ENCODE measurements at regions not wholly inside any gene's neighbourhood (a gene's known extent, or its start where the extent isn't known, plus 50 kb on each side); places are given as distances from the start of the nearest gene placed in this dataset.

GRCh38 chr1:50358962-50359361 lies 64.3 kb downstream of the DMRTA2 start:
- no peak for DNase-seq

- DNase-seq = no peak
Observed at GRCh38 chr1:50357186-50357585, 66.1 kb downstream of the DMRTA2 start.

GRCh38 chr1:50354813-50355212 lies 68.4 kb downstream of the DMRTA2 start:
- DNase-seq = no peak

GRCh38 chr1:50352428-50352827 lies 70.8 kb downstream of the DMRTA2 start:
- no peak for DNase-seq

- no peak for DNase-seq
Observed at GRCh38 chr1:50350868-50351267, 72.4 kb downstream of the DMRTA2 start.

- no peak for DNase-seq
Observed at GRCh38 chr1:50350421-50350820, 72.8 kb downstream of the DMRTA2 start.

- DNase-seq = no peak
Observed at GRCh38 chr1:50349242-50349565, 74.0 kb downstream of the DMRTA2 start.

- peak; percentile 25 for DNase-seq
Observed at GRCh38 chr1:50348449-50349241, 74.6 kb downstream of the DMRTA2 start.

GRCh38 chr1:50347933-50348332 lies 75.3 kb downstream of the DMRTA2 start:
- DNase-seq = no peak

GRCh38 chr1:50346621-50347020 lies 76.6 kb downstream of the DMRTA2 start:
- DNase-seq = no peak

GRCh38 chr1:50343323-50343722 lies 79.9 kb downstream of the DMRTA2 start:
- no peak for DNase-seq

GRCh38 chr1:50342525-50342924 lies 80.7 kb downstream of the DMRTA2 start:
- DNase-seq = no peak

- DNase-seq = no peak
Observed at GRCh38 chr1:50335036-50335435, 88.2 kb downstream of the DMRTA2 start.

GRCh38 chr1:50333595-50333974 lies 89.7 kb downstream of the DMRTA2 start:
- peak; percentile 11 for DNase-seq

- peak; percentile 7 for DNase-seq
Observed at GRCh38 chr1:50332941-50333594, 90.2 kb downstream of the DMRTA2 start.

- no peak for DNase-seq
Observed at GRCh38 chr1:50329332-50329932, 93.8 kb downstream of the DMRTA2 start.

- no peak for DNase-seq
Observed at GRCh38 chr1:50328552-50328951, 94.7 kb downstream of the DMRTA2 start.

GRCh38 chr1:50326026-50326425 lies 97.2 kb downstream of the DMRTA2 start:
- no peak for DNase-seq

GRCh38 chr1:50322579-50322978 lies 100.7 kb downstream of the DMRTA2 start:
- DNase-seq = no peak

- DNase-seq = no peak
Observed at GRCh38 chr1:50318428-50318827, 104.8 kb downstream of the DMRTA2 start.

- DNase-seq = no peak
Observed at GRCh38 chr1:50308878-50309277, 114.4 kb downstream of the DMRTA2 start.

GRCh38 chr1:50305808-50306207 lies 117.4 kb downstream of the DMRTA2 start:
- DNase-seq = no peak

- no peak for DNase-seq
Observed at GRCh38 chr1:50300297-50300696, 122.9 kb downstream of the DMRTA2 start.

- DNase-seq = no peak
Observed at GRCh38 chr1:50295566-50295965, 127.7 kb downstream of the DMRTA2 start.

Measured in activated T-cell treated with anti-CD3 and anti-CD28 coated beads for 4 hours (primary cell).